ENCODE measurements at regions not wholly inside any gene's neighbourhood (a gene's known extent, or its start where the extent isn't known, plus 50 kb on each side); places are given as distances from the start of the nearest gene placed in this dataset.

- DNase-seq, result no peak
- H3K27me3 ChIP-seq, result no peaks in the 10 kb centered on the region
- H3K4me1 ChIP-seq, result no peaks in the 10 kb centered on the region
- no peak overlapping the region for H3K4me3 ChIP-seq
- H3K36me3 ChIP-seq, result no peaks in the 10 kb centered on the region
- H3K27ac ChIP-seq, result no peak overlapping the region
- intact Hi-C loops (cut with DNase I; ENCODE audit: low total_unique reads), result no loop called here
- no peaks in the 10 kb centered on the region for H3K9me3 ChIP-seq
- TF ChIP-seq POLR2A (IDR thresholded peaks at IDR 0.05), result no peak
- TF ChIP-seq CTCF (IDR thresholded peaks at IDR 0.05), result no peak
These were observed 267.1 kb downstream of the ADGB start for GRCh38 chr6:146865756-146866379.

- intact Hi-C loops (cut with DNase I; ENCODE audit: low total_unique reads), result no loop called here
- no peaks in the 10 kb centered on the region for H3K9me3 ChIP-seq
- DNase-seq, result no peak
- no peak overlapping the region for H3K4me3 ChIP-seq
- no peak for TF ChIP-seq CTCF (IDR thresholded peaks at IDR 0.05)
- TF ChIP-seq POLR2A (IDR thresholded peaks at IDR 0.05), result no peak
- no peaks in the 10 kb centered on the region for H3K4me1 ChIP-seq
- H3K27me3 ChIP-seq, result no peaks in the 10 kb centered on the region
- H3K27ac ChIP-seq, result no peak overlapping the region
- H3K36me3 ChIP-seq, result no peaks in the 10 kb centered on the region
These were observed 268.1 kb downstream of the ADGB start for GRCh38 chr6:146866731-146867414.

- H3K4me3 ChIP-seq, result no peak overlapping the region
- H3K27me3 ChIP-seq, result no peaks in the 10 kb centered on the region
- H3K9me3 ChIP-seq, result no peaks in the 10 kb centered on the region
- H3K36me3 ChIP-seq, result no peaks in the 10 kb centered on the region
- no peak overlapping the region for H3K27ac ChIP-seq
- TF ChIP-seq POLR2A (IDR thresholded peaks at IDR 0.05) (no peak), CTCF (IDR thresholded peaks at IDR 0.05) (no peak)
- no peaks in the 10 kb centered on the region for H3K4me1 ChIP-seq
- no peak for DNase-seq
- intact Hi-C loops (cut with DNase I; ENCODE audit: low total_unique reads), result no loop called here
These were observed 270.0 kb downstream of the ADGB start for GRCh38 chr6:146868671-146869209.

- Histone ChIP-seq H3K36me3 (no peaks in the 10 kb centered on the region), H3K4me1 (no peaks in the 10 kb centered on the region), H3K27ac (no peak overlapping the region), H3K9me3 (no peaks in the 10 kb centered on the region), H3K27me3 (no peaks in the 10 kb centered on the region), H3K4me3 (no peak overlapping the region)
- intact Hi-C loops (cut with DNase I; ENCODE audit: low total_unique reads), result no loop called here
- DNase-seq, result no peak
- TF ChIP-seq CTCF (IDR thresholded peaks at IDR 0.05), result no peak
- no peak for TF ChIP-seq POLR2A (IDR thresholded peaks at IDR 0.05)
These were observed 272.0 kb downstream of the ADGB start for GRCh38 chr6:146870760-146871159.

Measured in uterus (tissue), 3 donors.